ENCODE measurements at regions not wholly inside any gene's neighbourhood (a gene's known extent, or its start where the extent isn't known, plus 50 kb on each side); places are given as distances from the start of the nearest gene placed in this dataset.
A peak's percentile ranks its signal among the peaks of the same experiment; 100 is the strongest.

- peak in 1 of 5 experiments; percentile 0 for DNase-seq
These were observed 59.4 kb upstream of the NUDT11 start for GRCh38 chrX:51555836-51556235.

Measured in T-helper 2 cell (primary cell).